ENCODE measurements at regions not wholly inside any gene's neighbourhood (a gene's known extent, or its start where the extent isn't known, plus 50 kb on each side); places are given as distances from the start of the nearest gene placed in this dataset.

GRCh38 chr7:45255187-45255586 lies 97.6 kb downstream of the RAMP3 start:
- no peaks in the 10 kb centered on the region for H3K36me3 ChIP-seq
- no peak for DNase-seq
- H3K4me3 ChIP-seq: no peak overlapping the region
- ATAC-seq: no peak
- peaks cover 0 to 22% of the 10 kb centered on the region in 2 donors for H3K27me3 ChIP-seq
- TF ChIP-seq CTCF (IDR thresholded peaks at IDR 0.05): no peak
- intact Hi-C loops (cut with DNase I): loop anchor here in 1 of 2 donors (10.0 kb wide), 1 partner anchor 100 kb away; the partner anchor contains the start of gene RAMP3
- H3K9me3 ChIP-seq: no peaks in the 10 kb centered on the region
- peaks cover 0 to 7% of the 10 kb centered on the region in 2 donors for H3K4me1 ChIP-seq
- H3K27ac ChIP-seq: no peak overlapping the region

- DNase-seq (no peak), ATAC-seq (no peak)
- H3K9me3 ChIP-seq: no peaks in the 10 kb centered on the region
- peaks cover 0 to 19% of the 10 kb centered on the region in 2 donors for H3K27me3 ChIP-seq
- H3K36me3 ChIP-seq: no peaks in the 10 kb centered on the region
- no peak overlapping the region for H3K4me3 ChIP-seq
- TF ChIP-seq CTCF (IDR thresholded peaks at IDR 0.05): no peak
- intact Hi-C loops (cut with DNase I): loop anchor here in 1 of 2 donors (10.0 kb wide), 1 partner anchor 102 kb away; the partner anchor contains the start of gene RAMP3
- H3K27ac ChIP-seq: no peak overlapping the region
- peaks cover 0 to 7% of the 10 kb centered on the region in 2 donors for H3K4me1 ChIP-seq
Measured at GRCh38 chr7:45256309-45256708, 98.7 kb downstream of the RAMP3 start.

GRCh38 chr7:45256775-45257174 lies 99.2 kb downstream of the RAMP3 start:
- no peak for DNase-seq
- no peaks in the 10 kb centered on the region for H3K9me3 ChIP-seq
- no peak overlapping the region for H3K27ac ChIP-seq

GRCh38 chr7:45257284-45257683 lies 99.7 kb downstream of the RAMP3 start:
- H3K27ac ChIP-seq: no peak overlapping the region
- TF ChIP-seq CTCF (IDR thresholded peaks at IDR 0.05): no peak
- H3K27me3 ChIP-seq: peaks cover 0 to 17% of the 10 kb centered on the region in 2 donors
- intact Hi-C loops (cut with DNase I): loop anchor here in 1 of 2 donors (10.0 kb wide), 1 partner anchor 102 kb away; the partner anchor contains the start of gene RAMP3
- H3K9me3 ChIP-seq: no peaks in the 10 kb centered on the region
- no peaks in the 10 kb centered on the region for H3K36me3 ChIP-seq
- DNase-seq (no peak), ATAC-seq (no peak)
- H3K4me1 ChIP-seq: peaks cover 0 to 7% of the 10 kb centered on the region in 2 donors
- H3K4me3 ChIP-seq: no peak overlapping the region

More at GRCh38 chr7:45256775-45257174, 99.2 kb downstream of the RAMP3 start:
- Histone ChIP-seq H3K27me3 (peaks cover 0 to 19% of the 10 kb centered on the region in 2 donors), H3K4me3 (no peak overlapping the region), H3K4me1 (peaks cover 0 to 7% of the 10 kb centered on the region in 2 donors), H3K36me3 (no peaks in the 10 kb centered on the region)
- intact Hi-C loops (cut with DNase I): loop anchor here in 1 of 2 donors (10.0 kb wide), 1 partner anchor 102 kb away; the partner anchor contains the start of gene RAMP3
- no peak for ATAC-seq
- TF ChIP-seq CTCF (IDR thresholded peaks at IDR 0.05): no peak

- Histone ChIP-seq H3K4me3 (no peak overlapping the region), H3K4me1 (peaks cover 0 to 7% of the 10 kb centered on the region in 2 donors), H3K36me3 (no peaks in the 10 kb centered on the region), H3K27ac (no peak overlapping the region), H3K9me3 (no peaks in the 10 kb centered on the region), H3K27me3 (peaks cover 0 to 14% of the 10 kb centered on the region in 2 donors)
- intact Hi-C loops (cut with DNase I): loop anchor here in 1 of 2 donors (10.0 kb wide), 1 partner anchor 104 kb away; the partner anchor contains the start of gene RAMP3
- ATAC-seq (no peak), DNase-seq (no peak)
- no peak for TF ChIP-seq CTCF (IDR thresholded peaks at IDR 0.05)
Measured at GRCh38 chr7:45258533-45259226, 101.1 kb downstream of the RAMP3 start.
